Testis (tissue), 2 donors: ENCODE measurements at regions not wholly inside any gene's neighbourhood (a gene's known extent, or its start where the extent isn't known, plus 50 kb on each side); places are given as distances from the start of the nearest gene placed in this dataset.

Source experiments
- DNase-seq: peaks from one replicate; pipeline ENCODE4 v3.0.0-alpha.2; 2019
- H3K27ac ChIP-seq, 2 donors: fragments of 200-600 bp; sonication (generic); one replicate each; pipeline ENCODE4 v1.5.1; 2019
- H3K27me3 ChIP-seq: fragments of 200-600 bp; sonication (generic); one replicate; pipeline ENCODE4 v1.5.1; 2019
- H3K36me3 ChIP-seq: fragments of 200-600 bp; sonication (generic); one replicate; pipeline ENCODE4 v1.5.1; 2017; ENCODE audit warnings: low read depth; ENCODE audit errors: missing control alignments
- H3K4me1 ChIP-seq: fragments of 200-600 bp; sonication (generic); one replicate; pipeline ENCODE4 v1.5.1; 2019
- H3K4me3 ChIP-seq, 2 donors: fragments of 200-600 bp; sonication (generic); one replicate each; pipeline ENCODE4 v1.5.1; 2017 to 2019
- H3K9me3 ChIP-seq: fragments of 200-600 bp; sonication (generic); one replicate; pipeline ENCODE4 v1.5.1; 2017
- POLR2A ChIP-seq: fragments of 450-650 bp; IDR thresholded peaks from one replicate; pipeline ENCODE4 v1.6.1; 2017; ENCODE audit warnings: antibody characterized with exemption, mild to moderate bottlenecking, moderate library complexity
- WGBS, 2 donors: methylation state at CpG; one replicate each; pipeline ENCODE4 v1.1.5; 2018; 5-methylcytosine and 5-hydroxymethylcytosine counted together
- intact Hi-C: fragments of 100-400 bp; cut with DNase I; formaldehyde crosslinking; loops from one replicate; pipeline ENCODE4 v1.15.1; 2023; ENCODE audit warnings: low total_unique reads
- TF ChIP-seq, protein P1 (sequence below), 3 experiments: fragments of 450-650 bp in 2 of 3; fragments of 200-600 bp in 1 of 3; sonication (generic) in 1 of 3; IDR thresholded peaks; one replicate each; pipeline ENCODE4 v1.5.1; 2016 to 2019; ENCODE audit warnings: antibody characterized with exemption in 3 of 3, mild to moderate bottlenecking in 2 of 3, moderate library complexity in 1 of 3

DNA sequence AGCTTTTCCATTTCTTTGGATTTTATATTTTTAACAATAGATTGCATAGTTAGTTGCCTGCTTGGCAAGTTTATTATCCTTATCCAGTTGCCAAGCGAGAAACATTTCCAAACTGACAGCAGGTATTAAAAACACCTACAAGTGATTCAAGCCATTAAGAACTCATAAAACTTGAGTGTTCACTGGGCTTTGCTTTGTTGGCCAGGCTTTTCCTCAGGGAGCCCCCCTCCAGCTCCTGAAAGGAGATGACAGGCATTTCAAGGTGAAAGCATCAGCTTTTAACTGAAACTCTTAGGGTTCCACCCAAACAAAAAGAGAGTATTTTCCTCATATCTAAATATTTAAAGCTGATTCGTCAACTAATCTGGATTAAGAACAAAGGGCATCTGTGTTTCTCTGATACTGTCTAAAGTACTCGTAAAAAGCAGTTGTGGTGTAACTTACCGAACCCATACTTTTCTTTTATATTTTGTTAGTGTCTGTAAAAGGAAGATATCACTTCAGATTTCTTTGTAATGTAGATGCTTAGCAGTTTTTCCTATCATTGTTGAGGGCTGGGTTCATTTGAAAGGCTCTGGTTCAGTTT is 363.4 kb downstream of the OTOL1 start:
- Histone ChIP-seq H3K36me3 (no peaks in the 10 kb centered on the region), H3K9me3 (no peaks in the 10 kb centered on the region), H3K27ac (no peak overlapping the region), H3K4me1 (no peaks in the 10 kb centered on the region), H3K4me3 (no peak overlapping the region), H3K27me3 (no peaks in the 10 kb centered on the region)
- intact Hi-C loops: no loop called here
- DNase-seq: no peak
- no peak for TF ChIP-seq POLR2A
- TF ChIP-seq, protein P1, sequence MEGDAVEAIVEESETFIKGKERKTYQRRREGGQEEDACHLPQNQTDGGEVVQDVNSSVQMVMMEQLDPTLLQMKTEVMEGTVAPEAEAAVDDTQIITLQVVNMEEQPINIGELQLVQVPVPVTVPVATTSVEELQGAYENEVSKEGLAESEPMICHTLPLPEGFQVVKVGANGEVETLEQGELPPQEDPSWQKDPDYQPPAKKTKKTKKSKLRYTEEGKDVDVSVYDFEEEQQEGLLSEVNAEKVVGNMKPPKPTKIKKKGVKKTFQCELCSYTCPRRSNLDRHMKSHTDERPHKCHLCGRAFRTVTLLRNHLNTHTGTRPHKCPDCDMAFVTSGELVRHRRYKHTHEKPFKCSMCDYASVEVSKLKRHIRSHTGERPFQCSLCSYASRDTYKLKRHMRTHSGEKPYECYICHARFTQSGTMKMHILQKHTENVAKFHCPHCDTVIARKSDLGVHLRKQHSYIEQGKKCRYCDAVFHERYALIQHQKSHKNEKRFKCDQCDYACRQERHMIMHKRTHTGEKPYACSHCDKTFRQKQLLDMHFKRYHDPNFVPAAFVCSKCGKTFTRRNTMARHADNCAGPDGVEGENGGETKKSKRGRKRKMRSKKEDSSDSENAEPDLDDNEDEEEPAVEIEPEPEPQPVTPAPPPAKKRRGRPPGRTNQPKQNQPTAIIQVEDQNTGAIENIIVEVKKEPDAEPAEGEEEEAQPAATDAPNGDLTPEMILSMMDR (IDR thresholded peaks at IDR 0.05): no peak
- WGBS, 2 donors: 58 to 66% methylated on average over 4 of the region's 4 CpGs

DNA sequence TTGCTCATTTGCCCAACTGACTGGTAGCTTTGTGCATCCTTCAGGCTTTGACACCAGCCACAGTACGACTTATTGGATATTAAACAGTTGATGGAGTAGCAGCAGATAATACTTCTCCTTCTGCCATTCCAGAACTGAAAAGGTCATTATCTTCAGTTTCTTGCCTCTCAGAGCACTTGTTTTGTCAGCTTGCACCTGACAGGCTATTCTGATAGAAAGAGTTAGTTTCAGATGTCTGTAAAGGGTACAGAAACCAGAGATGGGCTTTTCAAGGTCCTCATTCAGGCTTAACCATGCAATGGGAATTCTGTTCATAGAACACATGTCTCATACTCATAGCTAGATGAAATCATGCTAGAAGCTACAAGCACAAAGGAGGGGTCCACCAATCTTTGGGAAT is 367.2 kb downstream of the OTOL1 start:
- WGBS, 2 donors: 95 to 97% methylated on average over 1 of the region's 1 CpG
- H3K36me3 ChIP-seq: no peaks in the 10 kb centered on the region
- no peak for DNase-seq
- H3K27me3 ChIP-seq: no peaks in the 10 kb centered on the region
- TF ChIP-seq, protein P1 (IDR thresholded peaks at IDR 0.05): no peak
- no peak for TF ChIP-seq POLR2A
- no peak overlapping the region for H3K4me3 ChIP-seq
- no peaks in the 10 kb centered on the region for H3K9me3 ChIP-seq
- no peaks in the 10 kb centered on the region for H3K4me1 ChIP-seq
- H3K27ac ChIP-seq: no peak overlapping the region
- intact Hi-C loops: no loop called here

DNA sequence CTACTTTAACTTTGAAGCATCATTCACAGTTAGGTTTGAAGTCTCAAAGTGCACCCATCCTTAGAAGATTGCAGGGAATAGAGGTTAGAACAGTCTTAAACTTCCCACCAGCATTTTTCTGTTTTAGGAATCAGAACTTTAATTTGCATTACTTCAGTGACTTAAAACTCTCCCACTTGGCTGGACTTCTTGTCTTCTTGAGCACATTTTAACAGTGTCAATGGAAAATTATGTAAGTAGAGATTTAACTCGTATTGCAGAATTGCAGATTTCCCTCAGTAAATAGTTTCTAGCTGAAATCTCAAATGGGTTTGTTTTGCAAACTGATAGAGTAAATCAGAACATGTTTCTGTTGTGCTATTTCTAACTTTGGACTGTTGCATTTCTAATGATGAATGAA is 369.6 kb downstream of the OTOL1 start:
- Histone ChIP-seq H3K4me1 (no peaks in the 10 kb centered on the region), H3K36me3 (no peaks in the 10 kb centered on the region), H3K27me3 (no peaks in the 10 kb centered on the region), H3K4me3 (no peak overlapping the region), H3K9me3 (no peaks in the 10 kb centered on the region), H3K27ac (no peak overlapping the region)
- intact Hi-C loops: no loop called here
- 41 to 47% methylated on average over 1 of the region's 1 CpG for WGBS, 2 donors
- TF ChIP-seq, protein P1 (IDR thresholded peaks at IDR 0.05): no peak
- no peak for TF ChIP-seq POLR2A
- no peak for DNase-seq

DNA sequence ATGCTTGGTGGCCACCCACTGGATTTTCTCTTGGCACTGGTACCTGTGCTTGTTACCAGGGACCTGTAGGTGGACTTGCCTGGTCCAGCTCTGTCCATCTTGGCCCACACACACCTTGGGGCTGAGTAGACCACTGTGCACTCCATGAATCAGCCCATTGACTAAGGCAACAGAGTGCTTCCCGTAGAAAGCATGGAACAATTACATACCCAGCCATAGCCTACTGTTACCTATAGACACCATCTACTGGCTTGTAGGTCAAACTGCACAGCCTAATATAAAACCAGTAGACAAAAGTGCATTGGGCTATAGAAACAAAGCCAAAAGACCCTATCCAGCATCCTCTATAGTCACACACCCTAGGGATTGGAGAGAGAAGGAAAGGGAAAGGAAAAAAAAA is 378.9 kb downstream of the OTOL1 start:
- H3K27me3 ChIP-seq: no peaks in the 10 kb centered on the region
- TF ChIP-seq, protein P1 (IDR thresholded peaks at IDR 0.05): no peak
- no peak for TF ChIP-seq POLR2A
- WGBS, 2 donors: 94 to 100% methylated on average over 1 of the region's 1 CpG
- DNase-seq: no peak
- no peaks in the 10 kb centered on the region for H3K36me3 ChIP-seq
- no peaks in the 10 kb centered on the region for H3K4me1 ChIP-seq
- no peak overlapping the region for H3K4me3 ChIP-seq
- H3K9me3 ChIP-seq: no peaks in the 10 kb centered on the region
- intact Hi-C loops: no loop called here
- no peak overlapping the region for H3K27ac ChIP-seq

DNA sequence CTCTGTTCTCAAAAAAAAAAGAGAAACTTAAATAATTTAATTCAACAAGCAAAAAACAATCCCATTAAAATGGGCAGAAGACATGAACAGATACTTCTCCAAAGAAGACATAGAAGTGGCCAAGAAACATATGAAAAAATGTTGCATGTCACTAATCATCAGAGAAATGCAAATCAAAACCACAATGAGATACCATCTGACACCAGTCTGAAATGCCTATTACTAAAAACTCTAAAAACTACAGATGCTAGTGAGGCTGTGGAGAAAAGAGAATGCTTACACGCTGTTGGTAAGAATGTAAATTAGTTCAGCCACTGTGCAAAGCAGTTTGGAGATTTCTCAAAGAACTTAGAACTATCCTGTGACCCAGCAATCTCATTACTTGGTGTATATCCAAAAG is 382.9 kb downstream of the OTOL1 start:
- H3K9me3 ChIP-seq: no peaks in the 10 kb centered on the region
- TF ChIP-seq POLR2A: no peak
- TF ChIP-seq, protein P1 (IDR thresholded peaks at IDR 0.05): no peak
- no peaks in the 10 kb centered on the region for H3K4me1 ChIP-seq
- H3K4me3 ChIP-seq: no peak overlapping the region
- H3K27me3 ChIP-seq: no peaks in the 10 kb centered on the region
- DNase-seq: no peak
- intact Hi-C loops: no loop called here
- no peak overlapping the region for H3K27ac ChIP-seq
- 29 to 30% methylated on average over 1 of the region's 1 CpG for WGBS, 2 donors
- H3K36me3 ChIP-seq: no peaks in the 10 kb centered on the region
